ENCODE measurements at regions not wholly inside any gene's neighbourhood (a gene's known extent, or its start where the extent isn't known, plus 50 kb on each side); places are given as distances from the start of the nearest gene placed in this dataset.

DNA sequence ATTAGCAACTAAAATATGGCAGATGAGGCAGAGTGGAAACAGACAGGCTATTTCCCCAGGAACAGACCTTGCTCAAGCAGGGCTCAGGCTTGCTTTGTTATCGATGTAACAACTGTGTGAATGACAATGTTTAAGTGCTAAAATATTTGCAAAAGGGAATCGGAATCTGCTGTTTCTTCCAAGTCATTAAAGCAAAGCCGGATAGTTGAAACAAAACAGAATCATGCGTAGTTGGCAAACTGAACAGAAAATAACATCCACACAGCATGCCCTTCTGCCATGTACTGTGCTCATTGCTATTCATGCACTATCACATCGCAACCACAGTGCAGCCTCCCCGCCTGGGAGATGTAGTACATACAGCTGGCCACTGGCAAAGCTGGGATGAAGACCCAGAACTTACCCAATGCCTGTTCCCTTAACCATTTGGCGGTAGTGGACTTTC lies 799.1 kb downstream of the DIAPH3 start:
- H3K27ac ChIP-seq (replicated peaks), result no peak overlapping the region
- no peak overlapping the region for H3K4me3 ChIP-seq (replicated peaks; ENCODE audit: insufficient read depth, low read length)
- H3K27me3 ChIP-seq (ENCODE audit: insufficient read depth, poor library complexity, severe bottlenecking), result no peaks in the 10 kb centered on the region
- DNase-seq (ENCODE audit: low read depth in 1 of 2, low spot score in 1 of 2), result no peak
- no peak for TF ChIP-seq SPI1 (IDR thresholded peaks at IDR 0.05; ENCODE audit: borderline replicate concordance, low read depth)
- TF ChIP-seq POLR2AphosphoS5 (IDR thresholded peaks at IDR 0.05; ENCODE audit: low read depth), result no peak
- no peak for TF ChIP-seq GABPA (IDR thresholded peaks at IDR 0.05; ENCODE audit: low read depth)
- TF ChIP-seq, protein P1, sequence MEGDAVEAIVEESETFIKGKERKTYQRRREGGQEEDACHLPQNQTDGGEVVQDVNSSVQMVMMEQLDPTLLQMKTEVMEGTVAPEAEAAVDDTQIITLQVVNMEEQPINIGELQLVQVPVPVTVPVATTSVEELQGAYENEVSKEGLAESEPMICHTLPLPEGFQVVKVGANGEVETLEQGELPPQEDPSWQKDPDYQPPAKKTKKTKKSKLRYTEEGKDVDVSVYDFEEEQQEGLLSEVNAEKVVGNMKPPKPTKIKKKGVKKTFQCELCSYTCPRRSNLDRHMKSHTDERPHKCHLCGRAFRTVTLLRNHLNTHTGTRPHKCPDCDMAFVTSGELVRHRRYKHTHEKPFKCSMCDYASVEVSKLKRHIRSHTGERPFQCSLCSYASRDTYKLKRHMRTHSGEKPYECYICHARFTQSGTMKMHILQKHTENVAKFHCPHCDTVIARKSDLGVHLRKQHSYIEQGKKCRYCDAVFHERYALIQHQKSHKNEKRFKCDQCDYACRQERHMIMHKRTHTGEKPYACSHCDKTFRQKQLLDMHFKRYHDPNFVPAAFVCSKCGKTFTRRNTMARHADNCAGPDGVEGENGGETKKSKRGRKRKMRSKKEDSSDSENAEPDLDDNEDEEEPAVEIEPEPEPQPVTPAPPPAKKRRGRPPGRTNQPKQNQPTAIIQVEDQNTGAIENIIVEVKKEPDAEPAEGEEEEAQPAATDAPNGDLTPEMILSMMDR (IDR thresholded peaks at IDR 0.05; ENCODE audit: insufficient read depth, low read length), result no peak
- TF ChIP-seq, protein P2, sequence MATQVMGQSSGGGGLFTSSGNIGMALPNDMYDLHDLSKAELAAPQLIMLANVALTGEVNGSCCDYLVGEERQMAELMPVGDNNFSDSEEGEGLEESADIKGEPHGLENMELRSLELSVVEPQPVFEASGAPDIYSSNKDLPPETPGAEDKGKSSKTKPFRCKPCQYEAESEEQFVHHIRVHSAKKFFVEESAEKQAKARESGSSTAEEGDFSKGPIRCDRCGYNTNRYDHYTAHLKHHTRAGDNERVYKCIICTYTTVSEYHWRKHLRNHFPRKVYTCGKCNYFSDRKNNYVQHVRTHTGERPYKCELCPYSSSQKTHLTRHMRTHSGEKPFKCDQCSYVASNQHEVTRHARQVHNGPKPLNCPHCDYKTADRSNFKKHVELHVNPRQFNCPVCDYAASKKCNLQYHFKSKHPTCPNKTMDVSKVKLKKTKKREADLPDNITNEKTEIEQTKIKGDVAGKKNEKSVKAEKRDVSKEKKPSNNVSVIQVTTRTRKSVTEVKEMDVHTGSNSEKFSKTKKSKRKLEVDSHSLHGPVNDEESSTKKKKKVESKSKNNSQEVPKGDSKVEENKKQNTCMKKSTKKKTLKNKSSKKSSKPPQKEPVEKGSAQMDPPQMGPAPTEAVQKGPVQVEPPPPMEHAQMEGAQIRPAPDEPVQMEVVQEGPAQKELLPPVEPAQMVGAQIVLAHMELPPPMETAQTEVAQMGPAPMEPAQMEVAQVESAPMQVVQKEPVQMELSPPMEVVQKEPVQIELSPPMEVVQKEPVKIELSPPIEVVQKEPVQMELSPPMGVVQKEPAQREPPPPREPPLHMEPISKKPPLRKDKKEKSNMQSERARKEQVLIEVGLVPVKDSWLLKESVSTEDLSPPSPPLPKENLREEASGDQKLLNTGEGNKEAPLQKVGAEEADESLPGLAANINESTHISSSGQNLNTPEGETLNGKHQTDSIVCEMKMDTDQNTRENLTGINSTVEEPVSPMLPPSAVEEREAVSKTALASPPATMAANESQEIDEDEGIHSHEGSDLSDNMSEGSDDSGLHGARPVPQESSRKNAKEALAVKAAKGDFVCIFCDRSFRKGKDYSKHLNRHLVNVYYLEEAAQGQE (IDR thresholded peaks at IDR 0.05; ENCODE audit: insufficient replicate concordance, low read depth), result no peak

DNA sequence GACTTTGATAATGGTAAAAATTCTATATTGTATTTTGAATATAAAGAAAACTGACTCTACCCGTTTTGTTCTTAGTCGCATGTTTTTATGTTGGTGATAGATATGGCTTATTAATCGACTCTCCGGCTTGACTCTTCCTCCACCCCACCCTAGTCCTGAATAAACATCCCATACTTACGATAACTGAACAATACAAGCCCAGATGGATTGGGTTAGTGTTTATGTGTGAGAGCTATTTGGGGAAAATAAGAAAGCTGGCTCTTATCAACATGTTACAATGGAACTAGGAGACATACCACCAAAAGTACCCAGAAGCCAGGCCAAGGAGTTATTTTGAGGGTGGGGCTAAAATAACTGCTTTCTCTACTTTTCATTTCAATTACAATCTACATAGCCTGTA lies 796.3 kb downstream of the DIAPH3 start:
- Histone ChIP-seq H3K4me3 (replicated peaks; ENCODE audit: insufficient read depth, low read length) (no peak overlapping the region), H3K27ac (replicated peaks) (no peak overlapping the region), H3K27me3 (ENCODE audit: insufficient read depth, poor library complexity, severe bottlenecking) (no peaks in the 10 kb centered on the region)
- TF ChIP-seq, protein P2 (IDR thresholded peaks at IDR 0.05; ENCODE audit: insufficient replicate concordance, low read depth), result no peak
- TF ChIP-seq, protein P1 (IDR thresholded peaks at IDR 0.05; ENCODE audit: insufficient read depth, low read length), result no peak
- TF ChIP-seq POLR2AphosphoS5 (IDR thresholded peaks at IDR 0.05; ENCODE audit: low read depth) (no peak), GABPA (IDR thresholded peaks at IDR 0.05; ENCODE audit: low read depth) (no peak), SPI1 (IDR thresholded peaks at IDR 0.05; ENCODE audit: borderline replicate concordance, low read depth) (no peak)
- DNase-seq (ENCODE audit: low read depth in 1 of 2, low spot score in 1 of 2), result no peak

DNA sequence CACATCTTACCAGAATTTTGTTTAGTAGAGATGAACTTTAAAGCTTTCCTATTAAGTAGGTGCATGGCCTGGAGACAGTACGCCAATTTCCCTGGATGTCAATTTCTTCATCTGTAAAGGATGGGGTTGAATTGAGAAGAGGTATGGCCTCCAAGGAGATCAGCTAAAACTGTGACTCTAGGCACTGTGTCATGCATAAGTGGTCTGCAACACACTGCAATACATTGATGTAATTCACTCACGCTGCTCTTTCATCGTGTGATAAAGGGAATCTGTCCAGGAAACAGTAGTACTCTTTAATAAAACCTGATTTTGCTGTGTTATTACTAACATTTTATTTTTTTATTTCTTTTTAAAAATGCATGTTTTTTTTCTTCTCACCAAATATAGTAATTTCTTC lies 795.8 kb downstream of the DIAPH3 start:
- Histone ChIP-seq H3K4me3 (replicated peaks; ENCODE audit: insufficient read depth, low read length) (no peak overlapping the region), H3K27ac (replicated peaks) (no peak overlapping the region), H3K27me3 (ENCODE audit: insufficient read depth, poor library complexity, severe bottlenecking) (no peaks in the 10 kb centered on the region)
- TF ChIP-seq POLR2AphosphoS5 (IDR thresholded peaks at IDR 0.05; ENCODE audit: low read depth) (no peak), SPI1 (IDR thresholded peaks at IDR 0.05; ENCODE audit: borderline replicate concordance, low read depth) (no peak), GABPA (IDR thresholded peaks at IDR 0.05; ENCODE audit: low read depth) (no peak)
- TF ChIP-seq, protein P2 (IDR thresholded peaks at IDR 0.05; ENCODE audit: insufficient replicate concordance, low read depth), result no peak
- TF ChIP-seq, protein P1 (IDR thresholded peaks at IDR 0.05; ENCODE audit: insufficient read depth, low read length), result no peak
- DNase-seq (ENCODE audit: low read depth in 1 of 2, low spot score in 1 of 2), result no peak

All from HL-60 (cell line).